Endothelial cell of hepatic sinusoid (primary cell): ENCODE measurements at regions not wholly inside any gene's neighbourhood (a gene's known extent, or its start where the extent isn't known, plus 50 kb on each side); places are given as distances from the start of the nearest gene placed in this dataset.
"Not testable (repeated sequence)": the region's sequence is repeated elsewhere in the genome, so short reads cannot be mapped to it uniquely, and the experiment has no call there.

Source experiments
- in situ Hi-C: cut with HindIII; loops from 2 replicates; pipeline ENCODE4 v1.10.0; 2017; ENCODE audit warnings: low sequenced_read_pairs

GRCh38 chr20:50453533-50454244 is 56.5 kb upstream of the PTPN1 start:
- in situ Hi-C loops, result no loop called here

GRCh38 chr20:50455245-50455644 is 54.9 kb upstream of the PTPN1 start:
- in situ Hi-C loops, result not testable (repeated sequence)

DNA sequence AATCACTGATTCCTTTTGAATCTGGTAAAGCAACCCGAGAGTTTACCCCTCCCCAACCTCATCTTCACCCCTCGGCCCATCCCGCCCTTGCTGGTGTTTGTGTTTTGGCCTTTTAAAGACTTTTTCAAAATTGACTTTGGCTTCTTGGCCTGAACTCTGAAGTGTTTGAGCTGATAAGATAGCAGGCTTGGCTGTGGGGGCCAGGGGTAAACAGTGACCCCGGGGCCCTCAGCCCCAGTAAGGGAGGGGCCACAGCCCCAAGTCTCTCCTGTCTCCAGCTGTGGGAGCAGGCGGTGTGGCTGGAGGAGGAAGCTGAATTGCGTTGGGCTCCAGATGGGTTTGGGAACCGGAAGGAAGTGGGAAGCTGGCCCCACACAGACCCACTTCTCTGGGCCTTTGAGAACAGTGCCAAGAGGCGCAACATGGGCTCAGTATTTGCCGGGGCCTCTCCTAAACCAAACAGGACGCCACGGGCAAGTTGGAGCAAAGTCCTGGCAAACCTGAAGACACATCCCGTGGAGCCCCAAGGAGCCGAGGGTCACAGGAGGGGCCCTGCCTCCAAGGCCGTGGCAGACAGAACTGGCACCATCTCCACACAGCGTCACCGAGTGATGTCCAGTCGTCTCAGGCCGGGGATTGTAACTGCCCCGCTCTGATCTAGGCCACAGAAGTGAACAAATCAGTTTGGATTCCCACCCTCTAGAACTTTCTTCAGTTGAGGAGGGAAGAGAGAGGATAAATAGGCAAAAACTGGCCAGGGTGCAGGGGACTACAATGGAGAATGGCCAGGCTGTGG is 54.3 kb upstream of the PTPN1 start:
- in situ Hi-C loops, result no loop called here

GRCh38 chr20:50456452-50457324 is 53.5 kb upstream of the PTPN1 start:
- in situ Hi-C loops, result no loop called here

DNA sequence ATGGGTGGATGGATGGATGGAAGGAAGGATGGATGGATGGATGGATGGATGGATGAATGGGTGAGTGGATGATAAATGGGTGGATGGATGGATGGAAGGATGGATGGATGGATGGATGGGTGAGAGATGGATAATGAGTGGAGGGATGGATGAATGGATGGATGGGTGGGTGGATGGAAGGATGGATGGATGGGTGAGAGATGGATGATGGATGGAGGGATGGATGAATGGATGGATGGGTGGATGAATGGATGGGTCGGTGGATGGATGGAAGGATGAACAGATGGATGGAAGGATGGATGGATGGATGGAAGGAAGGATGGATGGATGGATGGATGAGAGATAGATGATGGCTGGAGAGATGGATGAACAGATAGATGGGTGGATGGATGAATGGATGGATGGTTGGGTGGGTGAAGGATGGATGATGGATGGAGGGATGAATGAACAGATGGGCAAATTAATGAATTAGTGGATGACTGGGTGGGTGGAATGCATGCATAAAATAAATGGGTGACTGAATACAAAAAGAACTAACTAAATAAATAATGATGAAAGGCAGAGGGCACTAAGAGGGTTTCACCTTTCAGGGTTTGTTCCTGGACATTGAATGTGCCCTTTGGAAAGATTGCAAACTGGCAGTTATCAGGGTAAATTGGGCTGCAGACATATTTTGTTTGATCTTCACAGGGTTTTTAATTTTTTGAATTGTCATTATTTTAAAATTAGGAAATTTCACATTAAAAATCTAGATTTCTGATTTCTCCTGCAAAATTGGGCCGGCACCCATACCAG is 50.9 kb upstream of the PTPN1 start:
- in situ Hi-C loops, result no loop called here

DNA sequence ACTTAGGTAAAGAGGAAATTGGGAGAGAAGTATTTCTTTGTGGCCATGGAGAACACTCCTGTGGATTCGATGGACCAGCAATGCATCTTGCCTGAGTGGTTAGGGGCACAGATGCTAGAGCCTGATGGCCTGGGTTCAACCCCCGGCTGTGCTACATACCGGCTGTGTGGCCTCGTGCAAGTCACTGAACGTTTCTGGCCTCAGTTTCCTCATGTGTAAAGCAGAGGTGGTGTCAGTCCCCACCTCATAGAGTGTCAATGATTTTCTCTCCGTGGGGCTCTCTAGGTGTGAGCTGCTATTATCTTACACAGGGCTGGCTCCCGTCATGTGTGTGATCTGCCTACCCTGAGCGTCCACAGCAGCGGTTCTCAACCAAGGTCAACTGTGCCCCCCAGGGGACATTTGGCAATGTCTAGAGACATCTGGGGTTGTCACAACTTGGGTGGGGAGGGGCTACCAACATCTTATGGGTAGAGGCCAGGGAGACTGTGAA is 50.0 kb upstream of the PTPN1 start:
- in situ Hi-C loops, result loop anchor here (5.0 kb wide), 1 partner anchor 173 kb away; no protein-coding TSS in a partner anchor
